Stimulated activated CD8-positive, alpha-beta memory T cell treated with anti-CD3 and anti-CD28 coated beads, Interleukin-7, amount 100 ng/mL, for 4 hours (primary cell): ENCODE measurements at regions not wholly inside any gene's neighbourhood (a gene's known extent, or its start where the extent isn't known, plus 50 kb on each side); places are given as distances from the start of the nearest gene placed in this dataset.

ENCODE experiments used
- DNase-seq, 2 donors: peaks; one replicate each; pipeline ENCODE4 v3.0.0-alpha.2; 2020; ENCODE audit warnings: low read depth in 2 of 2

DNA sequence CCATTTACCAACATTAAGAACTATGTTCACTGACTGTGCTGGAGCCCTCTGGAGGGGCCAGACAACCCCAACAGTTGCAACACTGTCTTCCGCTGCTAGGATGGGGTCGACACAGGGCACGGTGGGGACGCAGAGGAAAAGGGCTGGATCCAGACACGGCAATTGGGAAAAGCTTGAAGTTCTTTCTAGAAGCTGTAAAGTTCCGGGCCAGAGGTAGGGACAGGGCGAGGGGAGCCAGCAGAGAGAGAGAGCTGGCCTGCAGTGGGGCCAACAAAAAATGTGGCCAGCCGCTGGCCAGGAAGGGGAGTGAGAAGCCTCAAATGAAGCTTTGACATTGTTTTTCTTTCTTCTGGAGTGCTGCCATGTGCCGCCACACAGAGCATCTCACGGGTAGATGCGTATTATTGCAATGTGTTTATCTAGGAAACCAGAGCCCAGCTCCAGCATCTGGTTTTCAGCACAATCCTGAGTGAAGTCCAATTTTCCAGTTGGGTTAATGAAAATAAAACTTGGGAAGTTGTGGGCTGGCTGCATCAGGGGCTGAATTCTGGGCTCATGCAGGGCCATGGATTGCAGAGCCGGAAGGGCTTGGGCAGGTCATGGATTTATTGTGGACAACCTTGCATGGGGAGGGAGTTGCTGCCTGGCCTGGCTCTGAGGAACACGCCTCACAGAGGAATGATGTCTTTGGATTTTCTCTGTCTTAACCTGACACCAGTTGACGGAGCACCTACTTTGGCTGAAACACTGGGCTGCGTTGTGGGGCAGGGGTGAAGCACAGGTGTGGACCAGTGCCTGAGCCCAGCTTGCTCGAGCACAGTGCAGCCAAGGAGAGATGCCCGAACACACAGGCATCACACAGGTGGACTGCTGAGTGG is 67.6 kb upstream of the AMPD3 start:
- no peak for DNase-seq

DNA sequence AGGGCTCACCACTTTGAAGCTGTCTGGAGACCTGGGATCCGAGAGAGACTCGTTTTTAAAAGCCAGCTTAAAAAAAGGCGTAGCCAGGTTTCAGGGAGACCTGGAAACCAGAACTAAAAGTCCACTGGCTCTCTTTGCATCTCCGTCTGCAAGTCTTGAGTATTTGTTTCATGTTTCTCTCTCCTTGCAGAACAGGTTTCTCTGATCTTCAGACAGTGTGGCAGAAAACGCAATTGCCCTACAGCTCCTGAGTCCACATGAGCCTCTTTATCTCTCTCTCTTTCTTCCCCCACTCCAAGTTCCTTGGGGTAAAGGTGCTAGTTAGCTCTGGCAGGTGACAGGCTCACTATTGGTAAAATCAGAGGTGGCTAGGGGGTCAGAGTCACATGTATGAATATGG is 67.0 kb upstream of the AMPD3 start:
- no peak for DNase-seq

DNA sequence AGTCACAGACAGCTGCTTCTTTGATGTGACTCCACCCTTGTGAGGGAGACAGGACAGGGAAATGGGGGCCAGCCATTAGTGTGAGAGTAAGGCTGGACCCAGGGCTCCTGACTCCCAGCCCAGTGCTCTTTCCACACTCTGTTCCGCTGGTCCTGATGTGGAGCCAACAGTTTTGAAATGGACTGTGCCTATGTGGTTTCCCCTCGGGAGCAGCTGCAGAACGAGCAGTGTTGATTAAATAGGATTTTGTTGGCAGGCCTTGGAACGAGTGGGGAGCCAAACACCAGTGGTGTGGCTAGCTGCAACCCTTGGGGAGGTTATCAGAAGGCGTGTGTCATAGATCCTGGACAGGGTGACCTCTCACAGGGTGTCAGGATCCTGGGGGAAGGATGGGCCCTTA is 66.5 kb upstream of the AMPD3 start:
- DNase-seq = no peak

DNA sequence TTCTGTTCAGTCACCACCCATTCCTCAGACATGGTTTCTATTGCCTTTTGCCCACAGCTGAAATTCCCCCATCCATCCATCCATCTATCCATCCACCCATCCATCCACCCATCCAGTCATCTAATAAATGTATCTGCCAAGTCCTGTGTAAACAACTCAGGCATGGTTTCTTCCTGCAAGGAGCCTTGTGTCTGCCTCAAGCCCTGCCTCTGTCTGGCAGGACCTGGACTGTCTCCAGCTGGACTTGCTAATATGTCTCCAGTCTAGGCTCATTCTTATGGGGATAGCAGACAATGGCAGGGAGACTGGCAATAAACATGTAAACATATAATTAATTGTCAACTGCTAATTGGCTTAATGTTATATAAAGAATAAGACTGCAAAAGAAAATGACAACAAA is 64.7 kb upstream of the AMPD3 start:
- no peak for DNase-seq

DNA sequence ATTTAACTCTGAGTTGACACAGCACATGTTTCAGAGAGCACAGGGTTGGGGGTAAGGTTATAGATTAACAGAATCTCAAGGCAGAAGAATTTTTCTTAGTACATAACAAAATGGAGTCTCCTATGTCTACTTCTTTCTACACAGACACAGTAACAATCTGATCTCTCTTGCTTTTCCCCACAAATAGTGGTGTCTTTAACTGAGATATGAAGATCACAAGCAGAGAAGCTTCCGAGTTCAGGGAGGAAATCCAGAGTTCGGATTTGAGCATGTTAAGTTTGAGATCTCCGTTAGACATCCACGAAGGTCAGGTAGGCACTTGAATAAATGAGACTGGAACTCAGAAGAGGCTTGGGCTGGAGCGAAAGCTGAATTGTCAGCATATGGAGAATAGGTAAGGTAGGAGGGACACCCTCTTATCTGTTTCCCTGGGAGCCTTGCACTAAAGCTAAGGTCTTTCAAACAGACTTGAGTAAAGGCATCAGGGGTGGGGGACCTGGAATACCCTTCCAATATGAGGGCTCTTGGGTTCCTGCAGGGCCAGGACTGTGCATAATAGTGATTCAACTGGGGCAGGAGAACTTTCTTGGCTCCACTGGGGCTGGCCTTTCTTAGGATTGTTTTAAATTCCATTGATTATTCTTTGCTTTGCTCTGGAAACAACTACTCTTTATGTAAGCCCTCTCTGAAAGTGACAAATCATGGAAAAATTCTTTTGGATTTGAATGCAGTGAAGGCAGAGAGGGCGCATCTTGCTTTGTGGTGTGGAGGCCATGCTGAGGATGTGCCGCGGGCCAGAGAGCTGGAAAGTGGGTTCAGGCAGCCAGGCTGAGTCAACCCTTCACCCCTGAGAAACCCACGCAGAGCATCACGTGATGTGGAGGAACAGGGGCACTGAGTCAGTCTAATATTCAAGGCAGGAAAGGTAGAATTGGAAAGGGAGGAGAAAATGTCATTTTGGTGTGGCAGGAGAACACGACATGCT is 62.7 kb upstream of the AMPD3 start:
- DNase-seq = no peak

DNA sequence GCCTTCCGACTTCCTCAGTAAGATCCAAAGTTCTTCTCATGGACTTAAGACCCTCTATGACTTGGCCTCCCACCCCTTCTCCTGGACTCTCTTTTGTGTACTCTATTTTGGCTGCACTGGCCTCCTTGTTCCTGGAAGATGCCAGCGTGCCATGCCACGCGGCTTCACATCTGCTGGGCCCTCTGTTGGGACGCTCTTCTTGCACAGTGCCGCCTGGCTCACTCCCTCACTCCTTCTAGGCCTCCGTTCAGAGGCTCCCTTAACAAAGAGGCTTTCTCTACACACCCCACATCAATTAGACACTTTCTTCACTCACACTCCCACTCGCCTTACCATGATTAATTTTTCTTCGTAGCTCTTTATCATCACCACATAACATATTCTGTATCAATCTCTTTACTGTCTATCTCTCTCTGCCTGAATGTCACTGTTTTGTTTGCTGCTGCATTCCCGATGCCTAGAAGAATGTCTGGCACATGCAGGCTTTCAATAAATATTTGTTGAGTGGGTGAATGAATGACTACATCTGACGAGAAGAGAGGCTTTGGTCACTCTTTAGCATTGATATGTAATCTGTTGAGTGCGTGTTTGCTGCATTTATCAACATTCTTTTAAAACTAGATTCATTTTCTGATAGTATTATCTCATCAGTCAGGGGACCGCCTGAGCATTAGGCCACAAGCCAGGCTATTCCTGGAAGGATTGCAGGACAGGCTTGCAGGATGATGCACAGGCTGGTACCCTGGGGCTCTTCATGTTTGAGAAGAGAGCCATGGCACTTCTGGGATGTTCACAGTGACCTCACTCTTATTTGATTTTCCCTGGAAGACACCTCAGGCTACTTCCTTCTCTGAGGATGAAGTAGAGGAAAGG is 60.6 kb upstream of the AMPD3 start:
- DNase-seq = no peak

DNA sequence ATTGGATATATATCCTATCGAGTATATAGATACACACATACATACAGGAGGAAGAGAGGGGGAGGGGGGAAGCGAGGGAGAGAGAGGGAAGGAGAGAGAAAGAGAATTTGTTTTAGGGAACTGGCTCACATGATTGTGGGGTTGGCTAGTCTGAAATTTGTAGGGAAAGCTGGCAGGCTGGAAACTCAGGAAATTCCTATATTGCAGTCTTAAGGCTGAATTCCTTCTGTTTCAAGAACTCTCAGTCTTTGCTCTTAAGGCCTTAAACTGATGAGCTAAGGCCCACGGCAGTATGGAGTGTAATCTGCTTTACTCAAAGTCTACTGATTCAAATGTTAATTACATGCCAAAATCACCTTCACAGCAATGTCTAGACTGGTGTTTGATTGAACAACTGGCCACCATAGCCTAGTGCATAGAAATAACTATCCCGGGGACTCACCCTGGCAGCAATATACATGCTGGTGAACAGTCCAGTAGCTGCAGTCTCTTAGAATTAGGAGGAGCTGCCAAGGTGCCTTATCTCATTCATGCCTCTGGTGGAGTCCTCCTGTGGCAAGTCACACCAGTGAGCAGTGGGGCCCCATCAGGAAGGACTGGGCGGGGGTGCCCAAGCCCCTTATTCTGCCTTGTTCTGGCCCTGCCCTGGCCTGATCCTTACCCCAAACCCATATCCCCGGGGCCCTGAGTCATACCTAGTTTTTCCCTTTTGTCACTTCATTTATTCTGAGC is 59.7 kb upstream of the AMPD3 start:
- no peak for DNase-seq

DNA sequence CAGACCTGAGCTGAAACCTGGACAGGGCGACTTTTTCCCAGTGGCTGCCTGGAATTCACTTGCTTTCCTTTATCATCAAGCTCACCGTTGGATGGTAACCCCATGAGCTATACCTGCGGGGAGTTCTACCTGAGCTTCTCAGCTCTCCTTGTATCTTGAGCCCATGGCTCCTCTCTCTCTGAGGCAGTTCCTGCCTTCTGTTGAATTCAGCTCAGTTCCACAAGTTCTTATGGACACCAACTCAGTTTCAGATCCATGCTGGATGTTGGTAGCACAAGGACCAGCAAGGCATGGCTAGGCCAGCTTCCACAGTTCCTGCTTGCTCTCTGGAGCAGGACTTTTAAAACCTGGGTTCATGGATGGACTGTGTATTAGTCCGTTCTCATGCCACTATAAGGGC is 58.3 kb upstream of the AMPD3 start:
- DNase-seq = no peak

DNA sequence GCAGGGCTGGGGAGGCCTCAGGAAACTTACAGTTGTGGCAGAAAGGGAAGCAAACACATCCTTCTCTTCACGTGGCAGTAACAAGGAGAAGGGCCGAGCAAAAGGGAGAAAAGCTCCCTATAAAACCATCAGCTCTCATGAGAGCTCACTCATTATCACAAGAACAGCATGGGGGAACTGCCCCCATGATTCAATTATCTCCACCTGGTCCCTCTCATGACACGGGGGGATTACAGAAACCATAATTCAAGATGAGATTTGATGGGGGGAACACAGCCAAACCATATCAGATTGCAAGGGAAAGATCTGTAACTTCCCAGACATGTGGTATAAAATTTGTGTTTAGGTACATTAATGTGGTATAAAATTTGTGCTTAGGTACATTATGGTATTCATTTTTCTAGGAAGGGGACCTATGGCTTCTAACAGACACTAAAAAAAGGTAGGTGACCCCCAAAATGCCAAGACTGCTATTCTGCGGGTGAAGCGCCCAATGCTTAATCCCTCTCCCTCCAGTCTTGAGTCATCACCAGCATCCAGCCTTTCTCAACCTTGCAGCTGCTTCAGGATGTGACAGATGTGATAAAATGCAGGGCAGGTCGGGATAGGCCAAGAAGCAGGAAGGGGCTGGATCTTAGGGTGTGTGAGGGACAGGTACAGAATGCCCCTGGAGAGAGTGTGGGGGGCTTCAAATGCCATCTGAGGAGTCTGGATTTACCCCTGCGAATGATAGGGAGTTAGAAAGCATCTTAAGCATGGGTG is 57.7 kb upstream of the AMPD3 start:
- DNase-seq = no peak

DNA sequence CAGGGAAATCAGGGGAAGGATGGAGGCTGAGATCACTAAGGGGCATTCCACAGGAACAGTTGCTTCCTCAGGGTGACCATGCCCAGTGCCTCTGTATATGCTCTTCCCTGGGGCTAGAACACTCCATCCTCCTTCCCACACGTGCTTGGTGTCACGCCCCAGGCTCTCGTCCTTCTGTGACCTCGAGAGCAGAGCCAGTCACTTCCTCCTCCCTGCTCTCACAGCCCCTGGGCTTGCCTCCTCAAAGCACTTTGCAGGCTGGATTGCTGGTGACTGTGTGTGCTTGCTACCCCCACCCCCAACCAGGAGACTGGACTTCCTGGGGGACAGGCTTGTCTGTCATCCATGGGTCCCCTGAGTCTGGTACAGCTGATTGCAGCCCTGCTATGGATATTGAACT is 56.5 kb upstream of the AMPD3 start:
- DNase-seq = no peak

DNA sequence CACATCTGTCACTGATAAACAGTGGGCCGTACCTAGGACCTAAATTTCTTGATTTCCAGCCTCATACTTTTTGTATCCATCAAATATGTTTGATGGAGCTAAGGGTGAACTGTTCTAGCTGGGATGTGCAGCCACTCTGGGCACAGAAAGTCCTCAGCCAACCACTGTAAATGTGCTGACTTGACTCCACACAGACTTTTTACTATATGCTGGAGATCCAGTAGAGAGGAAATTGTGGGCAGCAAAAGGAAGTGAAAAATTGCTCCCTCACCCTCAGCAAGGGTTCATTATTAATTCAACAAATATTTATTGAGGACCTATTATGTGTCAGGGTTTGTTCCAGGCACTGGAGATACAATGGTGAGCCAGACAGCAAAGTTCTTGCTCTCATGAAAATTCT is 54.2 kb upstream of the AMPD3 start:
- no peak for DNase-seq

DNA sequence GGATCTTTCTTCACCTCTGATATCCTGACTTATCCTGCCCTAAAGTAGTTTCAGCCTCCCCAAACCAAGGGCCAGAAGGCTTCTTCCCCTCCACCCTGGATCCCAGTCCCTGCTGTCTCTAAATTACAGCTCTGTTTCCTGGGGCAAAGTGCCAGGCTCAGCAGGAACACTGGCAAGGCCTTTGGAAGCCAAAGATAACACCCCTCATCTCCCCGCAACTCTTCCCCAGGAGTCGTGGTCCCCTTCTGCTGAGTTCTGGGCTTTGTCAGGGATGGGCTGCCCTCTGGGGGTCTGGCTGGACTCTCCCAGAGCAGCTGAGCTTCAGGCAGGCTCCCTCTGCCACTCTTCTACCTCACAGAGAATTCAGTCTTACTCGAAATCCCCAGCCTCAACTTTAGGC is 53.8 kb upstream of the AMPD3 start:
- DNase-seq = no peak

DNA sequence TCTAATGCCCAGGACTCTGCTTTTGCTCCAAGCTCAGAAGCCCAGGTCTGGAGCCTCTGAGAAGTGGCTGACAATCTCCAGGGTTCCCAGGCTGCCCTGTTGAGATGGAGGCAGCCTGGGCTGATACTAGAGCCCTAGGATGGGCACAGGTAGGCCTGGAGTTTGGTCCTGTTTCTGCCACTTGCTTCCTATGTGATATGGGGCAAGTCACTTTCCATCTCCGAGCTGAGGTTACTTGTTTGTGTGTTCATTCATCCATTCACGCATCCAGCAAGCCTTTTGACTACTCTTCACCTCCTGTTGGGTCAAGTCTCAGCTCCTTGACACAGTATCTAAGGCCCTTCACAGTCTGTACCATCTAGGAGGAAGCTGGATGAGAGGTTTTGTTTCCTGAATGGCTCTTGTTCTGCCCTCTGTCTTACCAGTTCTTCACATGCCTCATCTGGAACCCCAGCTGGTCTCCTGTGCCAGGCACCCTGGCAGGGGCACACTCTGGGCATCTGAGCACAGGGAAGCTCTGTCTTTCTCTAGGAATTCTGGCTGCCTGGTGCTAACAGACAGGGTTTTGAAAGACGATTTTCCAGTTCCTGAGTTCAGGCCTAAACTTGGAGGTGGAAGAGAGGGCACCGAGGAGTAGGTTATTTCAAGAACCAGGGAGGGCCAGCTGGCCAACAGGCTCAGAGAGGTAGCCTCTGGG is 53.2 kb upstream of the AMPD3 start:
- DNase-seq = no peak
